ENCODE measurements at regions not wholly inside any gene's neighbourhood (a gene's known extent, or its start where the extent isn't known, plus 50 kb on each side); places are given as distances from the start of the nearest gene placed in this dataset.

DNA sequence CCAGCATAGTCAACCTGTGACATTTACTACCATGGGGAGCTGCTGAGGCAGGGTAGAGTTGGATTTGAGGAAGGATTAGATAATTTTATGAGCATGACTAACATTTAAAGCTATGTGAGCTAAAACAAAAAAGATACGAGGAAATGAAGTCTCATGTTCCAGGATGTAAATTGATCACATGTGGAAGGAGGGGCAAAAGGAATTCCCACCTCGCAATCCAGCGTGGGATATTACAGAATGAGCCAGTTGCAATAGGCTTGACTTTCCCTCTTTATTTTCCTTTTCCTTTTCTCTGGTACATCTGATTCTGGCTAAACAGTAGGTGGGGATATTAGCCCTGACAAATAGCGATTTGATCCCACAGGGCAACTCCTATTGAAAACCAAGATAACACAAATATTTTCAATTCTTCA lies 214.9 kb upstream of the HMGA2 start:
- TF ChIP-seq POLR2A (IDR thresholded peaks at IDR 0.05): no peak
- TF ChIP-seq, protein P1, sequence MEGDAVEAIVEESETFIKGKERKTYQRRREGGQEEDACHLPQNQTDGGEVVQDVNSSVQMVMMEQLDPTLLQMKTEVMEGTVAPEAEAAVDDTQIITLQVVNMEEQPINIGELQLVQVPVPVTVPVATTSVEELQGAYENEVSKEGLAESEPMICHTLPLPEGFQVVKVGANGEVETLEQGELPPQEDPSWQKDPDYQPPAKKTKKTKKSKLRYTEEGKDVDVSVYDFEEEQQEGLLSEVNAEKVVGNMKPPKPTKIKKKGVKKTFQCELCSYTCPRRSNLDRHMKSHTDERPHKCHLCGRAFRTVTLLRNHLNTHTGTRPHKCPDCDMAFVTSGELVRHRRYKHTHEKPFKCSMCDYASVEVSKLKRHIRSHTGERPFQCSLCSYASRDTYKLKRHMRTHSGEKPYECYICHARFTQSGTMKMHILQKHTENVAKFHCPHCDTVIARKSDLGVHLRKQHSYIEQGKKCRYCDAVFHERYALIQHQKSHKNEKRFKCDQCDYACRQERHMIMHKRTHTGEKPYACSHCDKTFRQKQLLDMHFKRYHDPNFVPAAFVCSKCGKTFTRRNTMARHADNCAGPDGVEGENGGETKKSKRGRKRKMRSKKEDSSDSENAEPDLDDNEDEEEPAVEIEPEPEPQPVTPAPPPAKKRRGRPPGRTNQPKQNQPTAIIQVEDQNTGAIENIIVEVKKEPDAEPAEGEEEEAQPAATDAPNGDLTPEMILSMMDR (IDR thresholded peaks at IDR 0.05): no peak
